ENCODE measurements at regions not wholly inside any gene's neighbourhood (a gene's known extent, or its start where the extent isn't known, plus 50 kb on each side); places are given as distances from the start of the nearest gene placed in this dataset.

GRCh38 chr5:57906671-57907070 is 424.1 kb upstream of the ACTBL2 start:
- no peak for TF ChIP-seq POLR2A (IDR thresholded peaks at IDR 0.05; ENCODE audit: low read length)
- TF ChIP-seq GATA1 (IDR thresholded peaks at IDR 0.05; ENCODE audit: low read depth, low read length), result no peak
